Activated CD4-positive, alpha-beta T cell treated with anti-CD3 and anti-CD28 coated beads, Interleukin-2, amount 50 U/mL, for 4 hours (primary cell): ENCODE measurements at regions not wholly inside any gene's neighbourhood (a gene's known extent, or its start where the extent isn't known, plus 50 kb on each side); places are given as distances from the start of the nearest gene placed in this dataset.
"Not testable (repeated sequence)": the region's sequence is repeated elsewhere in the genome, so short reads cannot be mapped to it uniquely, and the experiment has no call there.

Source experiments
- DNase-seq, 2 experiments: peaks; one replicate each; pipeline ENCODE4 v3.0.0-alpha.2; 2020

GRCh38 chr1:9469882-9470281, 69.4 kb upstream of the SLC25A33 start:
- DNase-seq, result not testable (repeated sequence)

- no peak for DNase-seq
These were observed 67.6 kb upstream of the SLC25A33 start for GRCh38 chr1:9471679-9472078.

GRCh38 chr1:9472386-9473031, 66.8 kb upstream of the SLC25A33 start:
- DNase-seq, result no peak

GRCh38 chr1:9473032-9473807, 66.0 kb upstream of the SLC25A33 start:
- no peak for DNase-seq

GRCh38 chr1:9475061-9475627, 64.1 kb upstream of the SLC25A33 start:
- no peak for DNase-seq

- DNase-seq, result no peak
These were observed 62.3 kb upstream of the SLC25A33 start for GRCh38 chr1:9476790-9477463.

- no peak for DNase-seq
These were observed 61.7 kb upstream of the SLC25A33 start for GRCh38 chr1:9477535-9477934.

GRCh38 chr1:9478021-9478420, 61.2 kb upstream of the SLC25A33 start:
- no peak for DNase-seq

GRCh38 chr1:9481048-9481447, 58.2 kb upstream of the SLC25A33 start:
- no peak for DNase-seq

GRCh38 chr1:9482403-9482802, 56.9 kb upstream of the SLC25A33 start:
- no peak for DNase-seq

GRCh38 chr1:9482816-9483572, 56.3 kb upstream of the SLC25A33 start:
- DNase-seq, result no peak

- DNase-seq, result no peak
These were observed 52.7 kb upstream of the SLC25A33 start for GRCh38 chr1:9486466-9487140.
